Stomach (tissue), 8 donors: ENCODE measurements at regions not wholly inside any gene's neighbourhood (a gene's known extent, or its start where the extent isn't known, plus 50 kb on each side); places are given as distances from the start of the nearest gene placed in this dataset.
A peak's percentile ranks its signal among the peaks of the same experiment; 100 is the strongest.

ENCODE experiments used
- DNase-seq, 2 donors: peaks; one replicate each; pipeline versions ENCODE4 v3.0.0 to v3.0.0-alpha.2; 2013 to 2019
- H3K27ac ChIP-seq, 5 donors: fragments of 200-600 bp in 4 of 5; sonication (generic) in 4 of 5; one replicate each; pipeline ENCODE4 v1.5.1; 2013 to 2019; ENCODE audit warnings: mild to moderate bottlenecking in 1 of 5, moderate library complexity in 1 of 5
- H3K27me3 ChIP-seq, 3 donors: fragments of 200-600 bp; sonication (generic); one replicate each; pipeline ENCODE4 v1.5.1; 2017 to 2019; ENCODE audit warnings: mixed run types in 1 of 3
- H3K36me3 ChIP-seq, 4 donors: fragments of 200-600 bp; sonication (generic); 1 replicate in 3 of 4; 2 replicates in 1 of 4; pipeline ENCODE4 v1.5.1; 2016 to 2019
- H3K4me1 ChIP-seq, 4 donors: fragments of 200-600 bp; sonication (generic); one replicate each; pipeline ENCODE4 v1.5.1; 2016 to 2019
- H3K4me3 ChIP-seq, 4 donors: fragments of 200-600 bp; sonication (generic) in 3 of 4; one replicate each; pipeline ENCODE4 v1.5.1; 2016 to 2019; ENCODE audit warnings: mild to moderate bottlenecking in 1 of 4
- H3K9me3 ChIP-seq, 4 donors: fragments of 200-600 bp; sonication (generic); one replicate each; pipeline ENCODE4 v1.5.1; 2016 to 2019
- CTCF ChIP-seq, 7 experiments: fragments of 450-650 bp in 4 of 7; fragments of 200-600 bp in 3 of 7; sonication (generic) in 3 of 7; IDR thresholded peaks; one replicate each; pipeline ENCODE4 v1.5.1; 2016 to 2019; ENCODE audit warnings: antibody characterized with exemption in 7 of 7, control low read depth in 2 of 7, mild to moderate bottlenecking in 1 of 7
- EP300 ChIP-seq: sonication (generic); formaldehyde crosslinking; IDR thresholded peaks from one replicate; pipeline ENCODE4 v1.6.1; 2017; ENCODE audit warnings: antibody characterized with exemption
- POLR2A ChIP-seq, 4 donors: fragments of 450-650 bp; IDR thresholded peaks; one replicate each; pipeline ENCODE4 v1.6.1; 2016; ENCODE audit warnings: antibody characterized with exemption in 4 of 4, control low read depth in 2 of 4, mild to moderate bottlenecking in 1 of 4, moderate library complexity in 1 of 4
- POLR2AphosphoS5 ChIP-seq, 3 donors: sonication (generic); formaldehyde crosslinking; IDR thresholded peaks; one replicate each; pipeline ENCODE4 v1.6.1; 2016; ENCODE audit warnings: antibody characterized with exemption in 3 of 3
- WGBS, 5 donors: extraction: QIAGEN DNeasy Blood & Tissue Kit in 3 of 5; methylation state at CpG; one replicate each; pipeline versions ENCODE4 v1.1.5 to v1.1.7; 2013 to 2018; 5-methylcytosine and 5-hydroxymethylcytosine counted together
- intact Hi-C: fragments of 100-400 bp; cut with DNase I; formaldehyde crosslinking; loops from one replicate; pipeline ENCODE4 v1.15.1; 2023; ENCODE audit warnings: low total_unique reads
- donor health status: healthy with polysubstance abuse.
- donor health status: Bipolar disorder and iron deficiency.
- donor health status: healthy.

GRCh38 chr11:45023065-45023365, 72.3 kb upstream of the TP53I11 start:
- 68 to 83% (median 78%) methylated on average over 5 of the region's 5 CpGs for WGBS, 5 donors
- Histone ChIP-seq H3K4me1 (peaks cover 10 to 17% (median 13%) of the 10 kb centered on the region in 4 donors), H3K36me3 (no peaks in the 10 kb centered on the region), H3K27ac (no peak overlapping the region), H3K9me3 (no peaks in the 10 kb centered on the region), H3K4me3 (no peak overlapping the region), H3K27me3 (peaks cover 0 to 11% (median 0%) of the 10 kb centered on the region in 3 donors)
- TF ChIP-seq CTCF (IDR thresholded peaks at IDR 0.05) (no peak), POLR2AphosphoS5 (IDR thresholded peaks at IDR 0.05) (no peak), EP300 (no peak), POLR2A (IDR thresholded peaks at IDR 0.05) (no peak)
- intact Hi-C loops = no loop called here
- DNase-seq = no peak

GRCh38 chr11:45024316-45024715, 73.6 kb upstream of the TP53I11 start:
- 75 to 85% (median 80%) methylated on average over 4 of the region's 4 CpGs for WGBS, 5 donors
- no peaks in the 10 kb centered on the region for H3K9me3 ChIP-seq
- no peak overlapping the region for H3K27ac ChIP-seq
- peaks cover 0 to 7% (median 0%) of the 10 kb centered on the region in 3 donors for H3K27me3 ChIP-seq
- TF ChIP-seq CTCF (IDR thresholded peaks at IDR 0.05) (no peak), POLR2A (IDR thresholded peaks at IDR 0.05) (no peak)
- no peak for DNase-seq
- intact Hi-C loops = no loop called here
- H3K4me1 ChIP-seq = peaks cover 10 to 17% (median 13%) of the 10 kb centered on the region in 4 donors
- no peak overlapping the region for H3K4me3 ChIP-seq
- no peaks in the 10 kb centered on the region for H3K36me3 ChIP-seq

GRCh38 chr11:45024846-45025588, 74.3 kb upstream of the TP53I11 start:
- no peak overlapping the region for H3K27ac ChIP-seq
- no peaks in the 10 kb centered on the region for H3K9me3 ChIP-seq
- WGBS, 5 donors = 73 to 88% (median 86%) methylated on average over 4 of the region's 4 CpGs
- H3K4me3 ChIP-seq = no peak overlapping the region
- peaks cover 0 to 5% (median 0%) of the 10 kb centered on the region in 3 donors for H3K27me3 ChIP-seq
- intact Hi-C loops = no loop called here
- no peak for TF ChIP-seq POLR2A (IDR thresholded peaks at IDR 0.05)
- H3K36me3 ChIP-seq = no peaks in the 10 kb centered on the region
- H3K4me1 ChIP-seq = peaks cover 10 to 17% (median 13%) of the 10 kb centered on the region in 4 donors
- DNase-seq = no peak

GRCh38 chr11:45025716-45026492, 75.2 kb upstream of the TP53I11 start:
- no peak overlapping the region for H3K4me3 ChIP-seq
- intact Hi-C loops = no loop called here
- no peaks in the 10 kb centered on the region for H3K36me3 ChIP-seq
- DNase-seq = peak in 1 of 2 donors; percentile 91
- peaks cover 10 to 17% (median 13%) of the 10 kb centered on the region in 4 donors for H3K4me1 ChIP-seq
- 50 to 72% (median 56%) methylated on average over 12 of the region's 12 CpGs for WGBS, 5 donors
- peak overlapping the region in 2 of 5 donors; percentile 27 to 40 for H3K27ac ChIP-seq
- TF ChIP-seq POLR2AphosphoS5 (IDR thresholded peaks at IDR 0.05) = peak in 1 of 3 donors; percentile 5
- no peak for TF ChIP-seq CTCF (IDR thresholded peaks at IDR 0.05)
- no peak for TF ChIP-seq POLR2A (IDR thresholded peaks at IDR 0.05)
- H3K27me3 ChIP-seq = peaks cover 0 to 5% (median 0%) of the 10 kb centered on the region in 3 donors
- H3K9me3 ChIP-seq = no peaks in the 10 kb centered on the region

- no peak for TF ChIP-seq POLR2A (IDR thresholded peaks at IDR 0.05)
- TF ChIP-seq EP300 = no peak
- no peak for TF ChIP-seq POLR2AphosphoS5 (IDR thresholded peaks at IDR 0.05)
- no peak for TF ChIP-seq CTCF (IDR thresholded peaks at IDR 0.05)
- Histone ChIP-seq H3K9me3 (no peaks in the 10 kb centered on the region), H3K4me1 (peaks cover 2 to 11% (median 5%) of the 10 kb centered on the region in 4 donors), H3K27ac (peak overlapping the region in 2 of 5 donors; percentile 27 to 40), H3K27me3 (no peaks in the 10 kb centered on the region), H3K4me3 (no peak overlapping the region), H3K36me3 (no peaks in the 10 kb centered on the region)
- WGBS, 5 donors = 64 to 85% (median 80%) methylated on average over 2 to 6 of the region's 6 CpGs
- intact Hi-C loops = no loop called here
- no peak for DNase-seq
Observed at GRCh38 chr11:45026835-45027234, 76.2 kb upstream of the TP53I11 start.
